ENCODE measurements at regions not wholly inside any gene's neighbourhood (a gene's known extent, or its start where the extent isn't known, plus 50 kb on each side); places are given as distances from the start of the nearest gene placed in this dataset.

GRCh38 chr2:118766871-118767270, 80.6 kb downstream of the EN1 start:
- TF ChIP-seq CTCF (IDR thresholded peaks at IDR 0.05; ENCODE audit: low read length), result no peak
- TF ChIP-seq EZH2 (IDR thresholded peaks at IDR 0.05; ENCODE audit: borderline replicate concordance, low read length), result no peak
